ENCODE measurements at regions not wholly inside any gene's neighbourhood (a gene's known extent, or its start where the extent isn't known, plus 50 kb on each side); places are given as distances from the start of the nearest gene placed in this dataset.

GRCh38 chr9:115616666-115617239, 498.8 kb upstream of the TNC start:
- no peak for TF ChIP-seq CTCF (IDR thresholded peaks at IDR 0.05)
- no peak for TF ChIP-seq POLR2A (IDR thresholded peaks at IDR 0.05)
- no peak for TF ChIP-seq POLR2AphosphoS5 (IDR thresholded peaks at IDR 0.05)

Data from prostate gland (tissue), 2 donors.